GM12874 (cell line): ENCODE measurements at regions not wholly inside any gene's neighbourhood (a gene's known extent, or its start where the extent isn't known, plus 50 kb on each side); places are given as distances from the start of the nearest gene placed in this dataset.

Experiments used
- TF ChIP-seq, protein P1 (sequence below): IDR thresholded peaks from 2 replicates; pipeline ENCODE4 v1.5.1; 2011; ENCODE audit warnings: low read depth, mild to moderate bottlenecking, control low read depth, low read length, moderate library complexity; ENCODE audit not compliant: insufficient read depth

DNA sequence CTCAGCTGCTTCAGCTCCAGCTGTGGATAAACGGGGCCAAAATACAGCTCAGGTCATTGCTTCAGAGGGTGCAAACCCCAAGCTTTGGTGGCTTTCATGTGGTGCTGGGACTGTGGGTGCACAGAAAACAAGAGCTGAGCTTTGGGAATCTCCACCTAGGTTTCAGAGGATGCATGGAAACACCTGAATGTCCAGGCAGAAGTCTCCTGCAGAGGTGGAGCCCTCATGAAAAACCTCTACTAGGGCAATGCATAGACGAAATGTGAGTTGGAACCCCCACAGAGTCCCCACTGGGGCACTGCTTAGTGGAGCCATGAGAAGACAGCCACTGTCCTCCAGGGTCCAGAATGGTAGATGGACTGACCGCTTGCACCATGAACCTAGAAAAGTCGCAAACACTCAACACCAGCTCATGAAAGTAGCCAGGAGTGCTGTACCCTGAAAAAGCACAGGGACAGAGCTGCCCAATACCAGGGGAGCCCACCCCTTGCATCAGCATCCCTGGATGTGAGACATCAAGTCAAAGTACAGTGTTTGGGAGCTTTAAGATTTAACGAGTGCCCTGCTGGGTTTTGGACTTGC lies 147.9 kb upstream of the SOX11 start:
- TF ChIP-seq, protein P1, sequence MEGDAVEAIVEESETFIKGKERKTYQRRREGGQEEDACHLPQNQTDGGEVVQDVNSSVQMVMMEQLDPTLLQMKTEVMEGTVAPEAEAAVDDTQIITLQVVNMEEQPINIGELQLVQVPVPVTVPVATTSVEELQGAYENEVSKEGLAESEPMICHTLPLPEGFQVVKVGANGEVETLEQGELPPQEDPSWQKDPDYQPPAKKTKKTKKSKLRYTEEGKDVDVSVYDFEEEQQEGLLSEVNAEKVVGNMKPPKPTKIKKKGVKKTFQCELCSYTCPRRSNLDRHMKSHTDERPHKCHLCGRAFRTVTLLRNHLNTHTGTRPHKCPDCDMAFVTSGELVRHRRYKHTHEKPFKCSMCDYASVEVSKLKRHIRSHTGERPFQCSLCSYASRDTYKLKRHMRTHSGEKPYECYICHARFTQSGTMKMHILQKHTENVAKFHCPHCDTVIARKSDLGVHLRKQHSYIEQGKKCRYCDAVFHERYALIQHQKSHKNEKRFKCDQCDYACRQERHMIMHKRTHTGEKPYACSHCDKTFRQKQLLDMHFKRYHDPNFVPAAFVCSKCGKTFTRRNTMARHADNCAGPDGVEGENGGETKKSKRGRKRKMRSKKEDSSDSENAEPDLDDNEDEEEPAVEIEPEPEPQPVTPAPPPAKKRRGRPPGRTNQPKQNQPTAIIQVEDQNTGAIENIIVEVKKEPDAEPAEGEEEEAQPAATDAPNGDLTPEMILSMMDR: no peak

DNA sequence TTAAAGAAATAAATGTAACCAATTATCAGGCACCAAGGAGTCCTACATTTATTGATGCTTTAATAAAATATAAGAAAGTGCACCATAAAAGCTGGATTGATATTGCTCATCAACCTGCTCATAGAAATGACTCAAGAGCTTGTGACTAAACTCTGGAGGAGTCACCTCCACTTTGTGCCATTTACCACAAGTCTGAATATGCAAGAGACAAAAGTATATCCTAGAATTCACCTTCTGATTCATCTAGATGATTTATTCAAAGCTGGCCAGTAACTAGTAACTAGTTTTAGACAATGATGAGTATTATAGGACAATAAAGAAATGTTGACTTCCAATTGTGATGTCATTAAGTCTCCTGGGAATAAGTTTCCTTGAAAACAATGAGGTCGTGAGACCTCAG lies 146.0 kb upstream of the SOX11 start:
- TF ChIP-seq, protein P1: no peak

- TF ChIP-seq, protein P1: no peak
These were observed 143.0 kb upstream of the SOX11 start for GRCh38 chr2:5548991-5549715.

- TF ChIP-seq, protein P1: no peak
These were observed 142.4 kb upstream of the SOX11 start for GRCh38 chr2:5549771-5550170.

DNA sequence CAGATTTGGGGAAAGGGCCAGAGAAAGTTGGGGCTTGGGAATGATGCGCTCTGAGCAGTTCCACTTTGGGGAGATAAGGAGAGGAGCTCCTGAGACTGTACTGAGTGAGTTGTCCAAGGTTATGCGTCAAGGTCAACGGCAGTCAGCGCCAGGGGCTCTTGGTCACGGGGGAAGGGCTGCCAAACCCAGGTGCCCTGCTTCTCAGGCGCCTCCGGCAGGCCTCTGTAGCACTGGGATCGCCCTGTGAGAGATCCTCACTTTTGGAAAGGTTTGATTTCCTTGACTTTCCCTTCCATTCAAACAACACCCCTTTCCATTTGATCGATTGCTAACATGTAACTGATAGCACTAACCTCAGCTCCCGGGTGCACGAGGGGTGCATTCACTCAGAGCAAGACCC lies 136.5 kb upstream of the SOX11 start:
- TF ChIP-seq, protein P1: no peak

DNA sequence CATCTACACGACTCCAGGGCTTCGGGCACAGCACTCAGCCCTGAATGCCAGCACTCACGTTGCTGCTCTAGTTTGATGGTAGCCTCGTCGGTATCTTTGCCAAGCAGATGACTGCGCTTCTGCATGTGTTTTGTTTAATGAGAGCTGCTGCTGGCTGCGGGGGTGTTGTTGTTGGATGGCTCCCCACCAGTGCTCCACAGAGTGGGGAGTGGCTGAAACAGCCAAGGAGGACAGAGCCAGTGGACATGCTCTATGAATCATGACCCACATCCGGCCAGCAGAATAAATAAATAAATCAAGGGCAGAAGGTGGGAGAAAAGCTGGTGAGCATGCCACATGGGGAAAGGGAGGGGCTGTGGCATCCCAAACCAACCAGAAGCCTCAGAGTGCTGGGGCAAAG lies 131.2 kb upstream of the SOX11 start:
- TF ChIP-seq, protein P1: no peak

DNA sequence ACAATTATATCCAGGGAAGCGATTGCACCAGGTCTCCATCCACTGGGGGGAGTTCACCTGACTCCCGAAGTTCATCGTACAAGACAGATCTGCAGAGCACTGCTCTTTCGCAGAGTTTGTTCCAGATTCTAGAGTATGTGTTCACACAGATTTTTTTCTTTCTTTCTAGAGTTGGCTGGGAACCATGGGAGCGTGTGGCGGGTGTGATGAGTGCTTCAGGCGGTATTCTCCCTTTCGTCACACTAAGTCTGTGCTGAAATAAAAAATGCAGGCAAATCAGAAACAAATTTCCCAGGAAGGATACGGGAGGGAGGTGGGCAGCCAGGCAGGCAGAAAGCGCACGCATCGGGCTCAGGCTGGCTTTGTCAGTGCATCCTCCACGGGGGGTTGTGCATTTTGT lies 129.8 kb upstream of the SOX11 start:
- TF ChIP-seq, protein P1: no peak
